ENCODE measurements at regions not wholly inside any gene's neighbourhood (a gene's known extent, or its start where the extent isn't known, plus 50 kb on each side); places are given as distances from the start of the nearest gene placed in this dataset.

DNA sequence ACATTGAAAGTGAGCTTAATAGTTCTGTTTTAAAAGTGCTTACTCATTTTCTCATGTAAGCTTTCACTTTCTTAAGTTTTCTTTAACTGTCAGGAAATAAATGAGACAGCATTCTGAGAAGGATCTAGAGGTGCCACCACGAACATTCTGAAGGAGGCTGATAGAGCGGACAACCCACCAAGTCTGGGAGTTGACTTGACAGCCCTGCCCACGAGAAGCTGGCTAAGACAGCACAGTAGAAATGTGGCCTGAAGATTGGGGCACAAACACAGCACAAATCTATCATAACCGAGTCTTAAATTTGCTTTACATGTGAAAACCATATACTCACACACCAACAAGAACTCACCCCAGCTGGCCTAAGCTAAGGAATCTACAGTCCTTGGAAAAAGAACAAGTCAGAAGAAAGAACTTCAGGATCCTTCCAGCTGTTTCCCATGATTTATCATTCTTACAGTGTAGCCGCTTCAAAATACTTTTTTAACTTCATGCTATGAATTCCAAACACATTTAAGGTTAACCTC is 144.2 kb upstream of the TNFAIP3 start:
- FAIRE-seq: peak; percentile 9
- no peak for TF ChIP-seq POLR2AphosphoS5 (IDR thresholded peaks at IDR 0.05; ENCODE audit: low read depth, low read length)
- TF ChIP-seq TAF1 (IDR thresholded peaks at IDR 0.05; ENCODE audit: borderline replicate concordance, low read depth, low read length): no peak
- TF ChIP-seq POLR2A (IDR thresholded peaks at IDR 0.05; ENCODE audit: low read depth, low read length): no peak
- no peak for DNase-seq (ENCODE audit: insufficient read length)

DNA sequence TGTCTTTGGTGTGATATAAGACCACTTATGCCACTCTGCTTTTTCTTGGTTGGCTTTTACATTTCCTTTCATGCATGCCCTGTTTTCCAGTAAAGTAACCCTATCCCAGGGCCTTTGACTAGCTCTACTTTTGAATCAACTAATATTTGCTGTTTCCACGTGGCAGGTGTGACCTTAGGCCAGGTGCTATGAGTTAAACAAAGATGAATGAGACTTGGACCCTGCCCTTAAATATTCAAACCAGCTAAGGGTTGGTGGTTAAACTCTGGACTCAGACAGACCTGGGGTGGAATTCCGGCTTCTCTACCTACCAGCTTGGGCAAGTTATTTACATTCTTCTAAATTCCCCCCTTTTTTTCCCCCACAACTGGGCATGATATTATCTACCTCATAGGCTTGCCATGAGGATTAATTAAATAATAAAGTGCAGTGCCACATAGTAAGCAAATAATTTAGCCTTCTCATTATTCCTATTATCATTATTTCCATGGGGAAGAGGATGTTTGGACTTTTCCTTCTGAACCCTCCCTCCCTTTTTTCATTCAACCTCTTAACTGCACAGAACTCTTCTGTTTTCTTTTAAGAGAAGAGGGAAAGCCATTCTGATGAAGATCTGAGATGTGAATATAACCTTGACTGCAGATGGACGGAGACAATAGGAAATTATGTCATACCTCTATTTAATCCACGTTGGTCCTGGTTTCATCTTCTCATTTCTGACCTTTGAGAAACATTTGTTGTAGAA is 143.6 kb upstream of the TNFAIP3 start:
- TF ChIP-seq POLR2A (IDR thresholded peaks at IDR 0.05; ENCODE audit: low read depth, low read length) (no peak), TAF1 (IDR thresholded peaks at IDR 0.05; ENCODE audit: borderline replicate concordance, low read depth, low read length) (no peak), POLR2AphosphoS5 (IDR thresholded peaks at IDR 0.05; ENCODE audit: low read depth, low read length) (no peak)
- DNase-seq (ENCODE audit: insufficient read length) (no peak), FAIRE-seq (no peak)

DNA sequence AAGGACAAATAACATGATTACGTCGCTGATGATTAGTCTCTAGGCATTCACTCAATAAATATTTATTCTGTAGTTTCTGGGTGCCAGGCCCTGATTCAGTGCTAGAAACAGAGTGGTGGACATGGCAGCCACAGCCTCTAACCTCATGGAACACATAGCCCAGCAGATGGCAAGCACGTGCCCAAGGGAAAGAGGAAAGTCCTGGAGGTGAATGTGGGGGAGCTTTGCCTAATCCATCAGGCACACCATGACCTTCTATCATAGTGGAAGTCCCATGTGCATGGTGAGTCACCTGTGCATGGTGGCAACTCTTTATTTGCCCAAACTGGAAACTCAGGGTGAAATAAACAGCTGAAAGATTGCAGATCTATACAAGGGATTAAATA is 143.0 kb upstream of the TNFAIP3 start:
- no peak for TF ChIP-seq POLR2A (IDR thresholded peaks at IDR 0.05; ENCODE audit: low read depth, low read length)
- no peak for TF ChIP-seq TAF1 (IDR thresholded peaks at IDR 0.05; ENCODE audit: borderline replicate concordance, low read depth, low read length)
- no peak for TF ChIP-seq POLR2AphosphoS5 (IDR thresholded peaks at IDR 0.05; ENCODE audit: low read depth, low read length)
- no peak for DNase-seq (ENCODE audit: insufficient read length)
- FAIRE-seq: no peak

DNA sequence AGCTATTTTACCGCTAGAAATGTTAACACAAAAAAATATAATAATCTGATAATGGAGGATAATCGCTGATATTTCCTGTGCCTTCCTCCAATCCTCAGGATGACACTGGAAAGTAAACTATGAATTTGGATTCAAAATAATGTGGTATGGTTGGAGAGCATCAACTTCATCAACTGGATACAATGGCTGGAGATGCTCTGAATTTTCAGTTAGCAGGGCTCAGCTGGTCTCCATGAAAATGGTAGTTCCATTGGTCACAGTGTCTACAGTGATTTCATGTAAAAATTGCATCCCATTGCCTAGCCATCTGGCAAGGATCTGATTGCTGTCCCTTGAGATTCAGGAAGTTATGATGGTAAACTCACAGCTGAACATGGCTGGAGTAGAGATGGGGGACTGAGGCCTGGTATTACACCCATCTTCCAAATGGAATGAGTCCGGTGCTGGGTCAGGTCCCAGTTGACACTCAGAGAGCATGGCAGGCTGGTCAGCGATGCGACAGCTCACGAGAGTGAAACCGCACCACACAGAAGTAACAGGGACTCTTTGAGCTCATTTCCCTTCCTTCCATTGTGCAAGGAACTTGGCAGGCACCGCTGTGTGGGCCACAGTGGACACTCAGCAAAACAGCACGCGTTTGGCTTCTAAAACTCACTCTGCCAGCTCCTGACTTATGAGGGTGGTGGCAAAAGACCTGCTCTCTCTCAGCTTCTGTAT is 142.4 kb upstream of the TNFAIP3 start:
- no peak for FAIRE-seq
- TF ChIP-seq POLR2A (IDR thresholded peaks at IDR 0.05; ENCODE audit: low read depth, low read length) (no peak), POLR2AphosphoS5 (IDR thresholded peaks at IDR 0.05; ENCODE audit: low read depth, low read length) (no peak), TAF1 (IDR thresholded peaks at IDR 0.05; ENCODE audit: borderline replicate concordance, low read depth, low read length) (no peak)
- DNase-seq (ENCODE audit: insufficient read length): no peak

DNA sequence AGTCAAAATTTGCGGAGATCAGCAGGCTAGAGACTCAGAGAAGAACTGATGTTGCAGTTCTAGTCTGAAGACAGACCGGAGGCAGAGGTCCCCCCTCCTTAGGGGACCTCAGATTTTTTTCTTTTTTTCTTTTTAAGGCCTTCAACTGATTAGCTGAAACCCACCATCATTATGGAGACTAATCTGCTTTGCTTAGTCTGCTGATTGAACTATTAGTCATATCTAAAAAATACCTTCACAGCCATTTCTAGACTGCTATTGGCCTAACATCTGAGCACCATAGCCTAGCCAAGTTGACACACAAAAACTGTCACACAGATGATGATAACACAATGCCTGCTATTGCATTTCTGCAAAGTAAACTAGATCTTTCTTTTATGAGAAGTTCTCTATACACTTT is 141.1 kb upstream of the TNFAIP3 start:
- TF ChIP-seq POLR2AphosphoS5 (IDR thresholded peaks at IDR 0.05; ENCODE audit: low read depth, low read length) (no peak), TAF1 (IDR thresholded peaks at IDR 0.05; ENCODE audit: borderline replicate concordance, low read depth, low read length) (no peak), POLR2A (IDR thresholded peaks at IDR 0.05; ENCODE audit: low read depth, low read length) (no peak)
- FAIRE-seq (no peak), DNase-seq (ENCODE audit: insufficient read length) (no peak)

DNA sequence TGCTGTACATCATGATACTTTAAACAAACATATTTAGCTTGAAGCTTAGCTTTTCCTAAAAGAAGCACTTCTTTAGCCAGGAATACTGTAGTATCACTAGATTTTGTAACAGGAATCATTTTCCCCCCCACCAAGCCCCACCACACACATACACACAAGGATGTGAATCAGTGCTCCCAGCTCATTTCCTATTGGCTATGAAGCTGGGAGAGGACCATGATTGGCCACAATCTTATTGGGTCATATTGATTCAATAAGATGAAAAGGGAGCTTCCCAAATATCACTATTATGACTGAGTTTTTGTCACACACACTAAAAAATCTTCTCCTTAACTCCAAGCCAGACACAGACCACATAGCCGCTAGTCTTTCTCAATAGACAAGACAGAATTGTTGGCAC is 140.5 kb upstream of the TNFAIP3 start:
- TF ChIP-seq POLR2A (IDR thresholded peaks at IDR 0.05; ENCODE audit: low read depth, low read length): no peak
- FAIRE-seq (no peak), DNase-seq (ENCODE audit: insufficient read length) (no peak)

DNA sequence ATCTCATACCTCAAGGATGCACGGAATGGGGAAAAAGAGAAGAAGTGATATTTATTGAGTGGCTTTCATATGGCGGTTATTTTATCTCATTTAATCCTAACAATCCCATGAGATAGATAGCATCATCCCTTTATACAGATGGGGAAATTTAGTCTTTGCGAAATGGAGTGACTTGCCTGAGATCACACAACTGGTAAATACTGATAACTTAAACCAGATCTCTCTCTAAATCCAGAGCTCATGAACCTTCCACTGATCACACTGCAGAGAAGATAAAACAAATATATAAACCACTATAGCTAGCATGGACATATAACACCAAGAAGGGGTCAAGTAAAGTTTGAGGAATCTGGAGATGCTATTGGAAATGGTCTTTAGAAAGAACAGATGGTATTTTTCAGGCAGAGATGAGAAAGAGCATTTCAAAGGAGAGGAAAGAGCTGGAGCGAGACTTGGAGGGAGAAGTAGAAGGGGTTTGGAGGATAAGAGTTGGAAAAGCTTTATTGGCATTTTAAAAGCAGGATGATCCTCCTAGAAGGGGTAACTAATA is 139.8 kb upstream of the TNFAIP3 start:
- TF ChIP-seq TAF1 (IDR thresholded peaks at IDR 0.05; ENCODE audit: borderline replicate concordance, low read depth, low read length) (no peak), POLR2AphosphoS5 (IDR thresholded peaks at IDR 0.05; ENCODE audit: low read depth, low read length) (no peak), POLR2A (IDR thresholded peaks at IDR 0.05; ENCODE audit: low read depth, low read length) (no peak)
- DNase-seq (ENCODE audit: insufficient read length) (no peak), FAIRE-seq (no peak)

DNA sequence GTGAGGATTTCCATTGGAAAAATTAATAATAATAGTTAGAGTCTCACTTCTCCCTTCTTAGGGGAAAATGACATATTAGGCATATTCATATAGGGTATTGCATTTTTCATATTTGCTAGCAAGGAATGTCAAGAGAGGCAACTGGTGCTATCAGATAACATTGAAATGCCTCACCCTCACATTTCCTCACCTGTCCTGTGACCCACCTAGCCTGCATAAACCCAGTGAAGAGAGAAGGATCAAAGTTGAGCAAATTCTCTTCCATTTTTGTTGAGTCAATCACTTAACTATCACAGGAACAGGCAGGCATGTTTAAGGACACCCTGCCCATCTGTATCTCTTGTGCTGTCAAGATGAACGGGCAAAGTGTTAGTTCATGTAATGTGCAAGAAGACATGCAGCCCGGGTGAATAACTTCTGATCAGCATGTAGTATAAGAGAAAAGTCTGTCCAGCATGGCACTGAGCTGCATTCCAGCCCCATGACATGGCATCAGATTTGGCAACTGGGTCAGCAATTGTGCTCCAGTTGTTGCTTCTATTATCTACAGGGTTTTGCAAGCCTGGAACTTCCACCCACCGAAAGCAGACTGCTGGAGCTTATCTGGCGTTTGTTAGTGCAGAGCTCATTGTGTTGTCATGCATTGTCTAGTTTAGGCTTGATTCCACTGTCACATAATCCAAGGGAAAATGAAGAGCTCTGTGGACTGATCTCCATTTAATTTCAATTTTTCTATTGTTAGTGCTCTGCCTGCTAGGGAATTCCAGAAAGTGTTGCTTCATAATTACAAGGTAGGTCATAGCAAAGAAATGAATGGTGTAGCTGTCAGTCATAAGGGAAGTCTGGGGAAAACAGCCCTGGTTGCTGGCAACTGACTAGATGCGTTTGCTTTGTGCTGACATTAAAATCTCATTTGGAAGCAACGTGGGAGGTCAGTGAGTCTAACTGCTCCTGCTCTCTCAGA is 138.4 kb upstream of the TNFAIP3 start:
- TF ChIP-seq TAF1 (IDR thresholded peaks at IDR 0.05; ENCODE audit: borderline replicate concordance, low read depth, low read length) (no peak), POLR2A (IDR thresholded peaks at IDR 0.05; ENCODE audit: low read depth, low read length) (no peak), POLR2AphosphoS5 (IDR thresholded peaks at IDR 0.05; ENCODE audit: low read depth, low read length) (no peak)
- no peak for FAIRE-seq
- no peak for DNase-seq (ENCODE audit: insufficient read length)

DNA sequence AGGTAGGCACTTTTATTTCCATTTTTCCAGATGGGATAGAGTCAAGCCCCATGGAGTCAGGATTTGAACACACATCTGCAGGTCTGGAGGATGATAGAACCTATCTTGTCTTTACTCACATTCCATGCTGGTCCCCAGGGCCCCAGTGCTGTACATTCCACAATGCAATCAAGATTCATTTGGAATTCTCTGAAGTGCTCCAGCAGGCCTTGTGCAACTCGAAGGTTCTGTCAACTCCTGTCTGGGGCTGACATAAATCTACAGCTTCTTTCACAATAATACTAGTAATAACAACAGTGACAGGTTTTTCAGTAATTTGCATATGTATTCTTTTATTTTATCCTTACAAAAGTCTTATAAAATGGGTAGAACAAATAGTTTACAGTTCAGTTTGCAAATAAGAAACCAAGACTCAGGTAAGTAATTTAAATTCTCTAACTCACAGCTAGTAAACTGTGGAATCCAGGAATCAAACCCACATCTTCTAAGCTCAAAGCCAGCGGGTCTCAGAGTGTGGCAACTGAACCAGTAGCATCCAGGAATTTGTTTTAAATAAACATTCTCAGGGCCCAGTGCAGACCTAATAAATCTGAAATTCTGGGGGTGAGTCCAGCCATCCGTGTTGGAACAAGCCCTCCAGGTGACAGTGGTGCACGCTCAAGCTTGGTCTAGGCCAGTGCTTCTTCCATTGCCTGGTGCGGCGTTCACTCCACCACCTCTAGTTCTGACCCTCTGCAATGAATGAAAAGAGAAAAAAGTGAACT is 137.0 kb upstream of the TNFAIP3 start:
- no peak for DNase-seq (ENCODE audit: insufficient read length)
- no peak for FAIRE-seq
- TF ChIP-seq POLR2A (IDR thresholded peaks at IDR 0.05; ENCODE audit: low read depth, low read length) (no peak), POLR2AphosphoS5 (IDR thresholded peaks at IDR 0.05; ENCODE audit: low read depth, low read length) (no peak), TAF1 (IDR thresholded peaks at IDR 0.05; ENCODE audit: borderline replicate concordance, low read depth, low read length) (no peak)

DNA sequence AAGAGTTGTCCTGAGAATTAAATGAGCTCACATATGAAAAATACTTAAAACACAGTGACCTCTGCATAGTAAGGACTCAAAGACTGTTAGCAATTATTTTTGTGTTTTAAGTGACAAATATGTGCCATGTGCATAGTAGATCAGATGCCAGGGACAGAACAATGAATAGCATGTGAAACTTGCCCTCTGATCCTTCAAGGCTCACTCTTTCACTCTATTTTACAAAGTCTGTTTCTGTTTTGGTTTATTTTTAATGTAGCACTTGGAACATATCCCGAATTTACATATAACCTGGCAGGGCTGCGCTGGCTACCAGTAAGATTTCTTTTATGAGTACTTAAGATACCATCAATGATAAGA is 135.5 kb upstream of the TNFAIP3 start:
- TF ChIP-seq POLR2A (IDR thresholded peaks at IDR 0.05; ENCODE audit: low read depth, low read length) (no peak), TAF1 (IDR thresholded peaks at IDR 0.05; ENCODE audit: borderline replicate concordance, low read depth, low read length) (no peak), POLR2AphosphoS5 (IDR thresholded peaks at IDR 0.05; ENCODE audit: low read depth, low read length) (no peak)
- DNase-seq (ENCODE audit: insufficient read length) (no peak), FAIRE-seq (no peak)
